ENCODE measurements at regions not wholly inside any gene's neighbourhood (a gene's known extent, or its start where the extent isn't known, plus 50 kb on each side); places are given as distances from the start of the nearest gene placed in this dataset.

GRCh38 chr6:22231050-22231449 is 65.8 kb downstream of the PRL start:
- TF ChIP-seq POLR2A (IDR thresholded peaks at IDR 0.05) (no peak), CTCF (IDR thresholded peaks at IDR 0.05) (no peak)

All from adrenal gland (tissue), 5 donors.